ENCODE measurements at regions not wholly inside any gene's neighbourhood (a gene's known extent, or its start where the extent isn't known, plus 50 kb on each side); places are given as distances from the start of the nearest gene placed in this dataset.

GRCh38 chr5:99617335-99617734, 688.5 kb upstream of the CHD1 start (continued):
- TF ChIP-seq GATA2 (CRISPR knock-in tag; IDR thresholded peaks at IDR 0.05) (no peak), FOXJ3 (CRISPR knock-in tag; IDR thresholded peaks at IDR 0.05) (no peak), RXRA (IDR thresholded peaks at IDR 0.05; ENCODE audit: borderline replicate concordance, low read depth) (no peak), USF2 (IDR thresholded peaks at IDR 0.05; ENCODE audit: borderline replicate concordance, low read depth, low read length) (no peak)

- DNase-seq = no peak
- ChIA-PET POLR2A (no interaction called here), CTCF (no interaction called here)
- Histone ChIP-seq H3K27me3 (ENCODE audit: insufficient read depth) (no peaks in the 10 kb centered on the region), H3K36me3 (replicated peaks in 1 of 2; ENCODE audit: control insufficient read depth in 1 of 2, insufficient read depth in 2 of 2, low read length in 1 of 2) (no peaks in the 10 kb centered on the region), H3K4me3 (ENCODE audit: low read depth in 2 of 2, low read length in 1 of 2) (no peak overlapping the region), H3K79me2 (ENCODE audit: insufficient read depth) (no peaks in the 10 kb centered on the region), H3K4me2 (no peak overlapping the region), H3K27ac (ENCODE audit: low read depth in 2 of 2, low read length in 1 of 2) (no peak overlapping the region), H3K9me3 (no peaks in the 10 kb centered on the region), H3K4me1 (ENCODE audit: control insufficient read depth in 1 of 2, insufficient read depth in 2 of 2, low read depth in 1 of 2, low read length in 1 of 2) (no peaks in the 10 kb centered on the region), H4K20me1 (ENCODE audit: insufficient read depth) (no peaks in the 10 kb centered on the region), H3K9me2 (no peaks in the 10 kb centered on the region), H3K9ac (no peak overlapping the region), H3F3A (replicated peaks; ENCODE audit: insufficient read depth) (no peaks in the 10 kb centered on the region), H2AFZ (ENCODE audit: low read depth) (no peak overlapping the region)
- WGBS (ENCODE audit: low lambda C conversion rate) = 0% methylated on average over 1 of the region's 1 CpG
- no peak for TF ChIP-seq USF2 (IDR thresholded peaks at IDR 0.05; ENCODE audit: borderline replicate concordance, low read depth, low read length)
- TF ChIP-seq REST (IDR thresholded peaks at IDR 0.05; ENCODE audit: low read depth, low read length) = no peak
- TF ChIP-seq TAF1 (IDR thresholded peaks at IDR 0.05; ENCODE audit: borderline replicate concordance, low read depth, low read length) = no peak
- TF ChIP-seq NRF1 (IDR thresholded peaks at IDR 0.05; ENCODE audit: low read depth, low read length) = no peak
- no peak for TF ChIP-seq EZH2phosphoT487 (IDR thresholded peaks at IDR 0.05; ENCODE audit: borderline replicate concordance, low read depth)
- TF ChIP-seq CTCF (IDR thresholded peaks at IDR 0.05) = no peak
- no peak for TF ChIP-seq FOXM1 (IDR thresholded peaks at IDR 0.05; ENCODE audit: low read depth)
- no peak for TF ChIP-seq MAX (IDR thresholded peaks at IDR 0.05; ENCODE audit: low read depth)
- TF ChIP-seq RCOR1 (IDR thresholded peaks at IDR 0.05; ENCODE audit: low read length) = no peak
- TF ChIP-seq EP300 (IDR thresholded peaks at IDR 0.05; ENCODE audit: borderline replicate concordance in 1 of 2, low read depth in 1 of 2, low read length in 1 of 2) = no peak
- no peak for TF ChIP-seq POLR2AphosphoS5 (IDR thresholded peaks at IDR 0.05; ENCODE audit: low read depth, low read length)
- TF ChIP-seq CHD2 (IDR thresholded peaks at IDR 0.05; ENCODE audit: low read length, partially characterized antibody) = no peak
- no peak for TF ChIP-seq JUND (IDR thresholded peaks at IDR 0.05)
- TF ChIP-seq ELF1 (IDR thresholded peaks at IDR 0.05) = no peak
Measured at GRCh38 chr5:99614888-99615287, 686.1 kb upstream of the CHD1 start.

All from SK-N-SH (cell line).